GM13976 (cell line): ENCODE measurements at regions not wholly inside any gene's neighbourhood (a gene's known extent, or its start where the extent isn't known, plus 50 kb on each side); places are given as distances from the start of the nearest gene placed in this dataset.

Experiments used
- DNase-seq: peaks from one replicate; pipeline ENCODE4 v3.0.0; 2012; ENCODE audit warnings: low spot score
- CTCF ChIP-seq: IDR thresholded peaks from 2 replicates; pipeline ENCODE4 v1.5.1; 2012; ENCODE audit warnings: borderline replicate concordance, mild to moderate bottlenecking; ENCODE audit not compliant: insufficient read depth; ENCODE audit errors: extremely low read depth, missing control alignments, control extremely low read depth
- in situ Hi-C: fragments of 300-500 bp; cut with MboI; formaldehyde crosslinking; loops from one replicate; pipeline ENCODE4 v1.12.0; 2022; ENCODE audit warnings: low sequenced_read_pairs, mixed read lengths, inconsistent platforms; ENCODE audit not compliant: unreplicated experiment

GRCh38 chr4:181364504-181364903 is 878.7 kb upstream of the TENM3 start:
- in situ Hi-C loops, result no loop called here
- DNase-seq, result no peak
- no peak for TF ChIP-seq CTCF

GRCh38 chr4:181365671-181366070 is 877.5 kb upstream of the TENM3 start:
- no peak for TF ChIP-seq CTCF
- DNase-seq, result no peak
- in situ Hi-C loops, result no loop called here

GRCh38 chr4:181372014-181372413 is 871.2 kb upstream of the TENM3 start:
- in situ Hi-C loops, result no loop called here
- TF ChIP-seq CTCF, result no peak
- DNase-seq, result no peak

- DNase-seq, result no peak
- TF ChIP-seq CTCF, result no peak
- in situ Hi-C loops, result no loop called here
Measured at GRCh38 chr4:181376058-181376457, 867.1 kb upstream of the TENM3 start.

GRCh38 chr4:181388061-181388460 is 855.1 kb upstream of the TENM3 start:
- no peak for TF ChIP-seq CTCF
- DNase-seq, result no peak
- in situ Hi-C loops, result no loop called here

- TF ChIP-seq CTCF, result no peak
- in situ Hi-C loops, result no loop called here
Measured at GRCh38 chr4:181416966-181417365, 826.2 kb upstream of the TENM3 start.

GRCh38 chr4:181418496-181418895 is 824.7 kb upstream of the TENM3 start:
- TF ChIP-seq CTCF, result no peak
- no peak for DNase-seq
- in situ Hi-C loops, result no loop called here

More at GRCh38 chr4:181416966-181417365, 826.2 kb upstream of the TENM3 start:
- no peak for DNase-seq
